NCI-H510A treated with DMSO at 0.1 percent for 48 hours (cell line): ENCODE measurements at regions not wholly inside any gene's neighbourhood (a gene's known extent, or its start where the extent isn't known, plus 50 kb on each side); places are given as distances from the start of the nearest gene placed in this dataset.

ENCODE experiments used
- DNase-seq: peaks from one replicate; lab custom pipeline; 2025; lab: John Stamatoyannopoulos, UW

DNA sequence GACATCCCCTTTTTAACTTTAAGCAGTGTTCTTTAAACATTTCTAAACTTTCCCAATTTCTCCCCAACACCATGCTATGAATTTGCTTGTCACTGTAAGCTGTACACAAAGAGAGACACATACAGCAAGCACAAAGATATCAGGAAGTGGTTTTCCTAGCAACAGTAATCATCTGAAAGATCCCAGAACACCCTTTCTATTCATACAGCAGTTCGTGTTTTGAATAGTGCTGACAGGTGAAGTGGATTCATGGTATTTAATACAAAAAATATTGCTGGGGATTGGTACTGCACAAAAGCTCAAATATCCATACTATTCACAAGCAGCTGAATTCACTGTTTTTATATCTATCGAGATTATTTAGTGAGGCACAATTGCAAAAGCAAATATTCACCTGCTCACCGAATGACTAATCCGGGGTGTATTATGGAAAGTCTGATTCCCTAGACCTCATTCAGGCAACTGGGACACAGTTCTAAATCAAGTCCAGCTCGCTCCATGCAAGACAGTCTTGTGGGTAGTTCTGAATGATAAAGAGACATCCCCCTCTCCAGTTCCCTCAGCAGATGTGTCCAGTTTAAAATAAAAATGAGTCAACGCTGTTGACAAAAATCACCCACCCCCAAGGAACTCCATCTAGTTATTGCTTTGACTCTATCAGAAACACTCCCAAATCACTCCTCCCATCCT, 107.1 kb upstream of the TSHZ2 start:
- no peak for DNase-seq

DNA sequence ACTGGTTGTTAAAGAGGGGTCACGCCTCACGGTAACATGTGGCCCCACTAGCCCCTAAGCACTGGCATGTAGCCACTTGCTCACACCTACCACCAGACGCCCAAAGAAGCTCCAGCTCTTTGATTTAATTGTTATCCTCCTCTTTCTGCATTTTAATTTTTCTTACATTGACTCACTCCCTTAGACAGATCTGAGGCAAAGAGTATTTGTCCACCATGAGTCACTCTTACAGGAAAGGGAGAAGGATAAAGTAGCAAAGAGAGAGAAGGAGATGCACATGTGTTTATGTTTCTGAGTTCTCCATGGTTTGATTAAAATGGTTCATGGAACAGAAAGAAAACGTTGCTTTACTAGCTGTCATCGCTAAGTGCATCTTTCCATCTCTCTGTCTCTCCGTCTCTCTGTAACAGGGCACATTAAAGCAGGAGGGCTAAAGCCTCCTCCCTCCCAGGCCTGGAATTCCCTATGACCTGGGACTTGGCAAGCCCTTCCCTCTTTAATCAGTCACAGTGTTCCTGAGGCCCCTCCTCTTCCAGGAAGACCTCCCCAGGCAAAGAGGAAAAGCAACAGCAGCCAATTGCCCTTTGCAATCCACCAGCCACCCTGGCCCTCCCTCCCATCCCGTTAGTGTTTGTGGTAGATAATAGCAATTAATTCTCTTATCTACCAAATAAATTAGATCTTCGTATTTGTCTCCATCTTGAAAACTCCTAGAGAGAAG, 112.8 kb upstream of the TSHZ2 start:
- no peak for DNase-seq

DNA sequence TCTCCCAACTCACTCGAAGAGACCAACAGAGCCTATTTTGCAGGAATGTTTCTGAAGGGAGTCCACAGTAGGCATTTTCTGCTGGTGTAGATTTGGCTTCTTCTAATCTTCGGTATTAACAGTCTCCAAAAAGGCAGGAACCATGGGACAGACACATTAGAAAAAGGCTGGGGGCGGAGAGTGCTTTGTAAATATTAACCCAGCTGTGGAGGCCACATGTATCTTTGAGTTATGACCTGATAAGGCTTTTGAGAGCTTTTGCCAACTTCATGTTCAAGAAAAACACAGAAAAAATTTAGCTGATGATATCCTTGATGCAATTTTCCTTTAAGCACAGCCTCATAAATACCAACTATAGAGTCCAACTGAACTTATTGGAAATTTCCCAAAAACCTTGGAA, 119.4 kb upstream of the TSHZ2 start:
- DNase-seq: peak; percentile 26

DNA sequence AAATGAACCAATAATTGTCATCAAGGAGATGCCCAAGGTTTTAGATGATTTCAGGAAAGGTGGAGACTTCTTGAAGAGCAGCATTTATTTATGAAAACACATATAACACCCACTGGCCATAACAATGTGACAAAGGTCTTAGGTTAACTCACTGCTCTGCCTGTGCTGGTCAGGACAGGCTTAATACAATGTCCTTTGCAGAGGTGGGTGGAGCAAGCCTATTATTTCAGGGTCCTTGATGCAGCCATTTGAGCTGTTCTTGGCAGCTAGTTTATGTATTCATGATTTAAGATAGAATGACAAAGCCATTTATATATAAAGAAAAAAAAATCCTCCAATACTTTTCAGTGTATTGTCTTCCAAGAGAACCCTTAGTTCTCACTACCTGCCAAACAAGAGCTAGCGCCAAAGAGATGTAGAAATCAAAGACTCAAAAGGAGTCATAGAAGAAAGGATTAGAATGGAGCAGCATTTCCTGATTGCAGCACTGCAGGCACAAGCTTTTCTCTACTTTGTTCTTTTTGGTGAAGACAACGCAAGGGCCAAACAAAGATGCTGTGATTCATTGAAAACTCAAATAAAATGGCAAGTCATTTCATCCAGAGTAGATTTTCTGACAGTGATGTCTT, 124.3 kb upstream of the TSHZ2 start:
- no peak for DNase-seq

DNA sequence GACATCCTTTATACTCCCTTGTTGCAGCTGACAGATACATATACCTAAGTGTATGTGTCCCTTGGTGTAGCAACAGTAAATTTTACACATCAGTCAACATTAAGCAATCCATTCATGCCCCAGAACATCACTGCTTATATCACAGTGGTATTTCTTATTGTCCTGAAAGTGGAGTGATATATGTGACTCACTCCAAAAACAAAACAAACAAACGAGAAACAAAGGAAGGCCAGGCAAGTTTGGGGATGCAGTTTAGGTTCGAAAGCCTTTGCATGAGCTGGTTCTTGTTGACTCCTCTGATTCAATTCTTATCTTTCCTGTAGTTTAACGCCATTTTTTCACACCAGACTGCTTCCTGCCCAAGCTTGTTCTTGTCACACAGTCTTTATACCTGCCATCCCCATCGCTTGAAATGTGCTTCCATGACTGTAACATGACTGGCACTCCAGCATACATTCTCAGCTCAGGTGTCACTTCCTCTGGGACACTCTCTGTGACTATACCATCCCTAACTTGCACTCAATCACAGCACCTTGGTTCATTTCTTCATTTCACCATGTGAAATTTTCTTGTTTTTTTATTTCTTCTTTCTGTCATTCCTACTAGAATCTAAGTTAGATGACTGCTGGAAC, 125.0 kb upstream of the TSHZ2 start:
- DNase-seq: no peak

DNA sequence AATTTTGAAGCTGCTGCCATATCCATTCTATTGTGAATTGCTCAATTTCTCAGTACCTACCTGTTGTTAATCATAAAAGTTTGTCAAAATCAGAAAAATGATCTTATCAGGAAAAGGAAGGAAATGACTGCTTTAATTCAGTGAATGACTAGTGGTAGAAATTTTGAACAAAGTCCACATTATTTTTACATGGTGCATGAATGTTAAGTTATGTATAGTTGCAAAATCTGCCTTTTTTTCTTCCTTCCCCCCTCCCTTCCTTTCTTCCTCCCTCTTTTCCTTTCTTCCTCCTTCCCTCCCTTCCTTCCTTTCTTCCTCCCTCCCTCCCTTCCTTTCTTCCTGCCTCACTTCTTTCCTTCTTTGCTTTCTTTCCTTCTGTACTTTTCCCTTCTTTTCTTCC, 127.1 kb upstream of the TSHZ2 start:
- DNase-seq: no peak

DNA sequence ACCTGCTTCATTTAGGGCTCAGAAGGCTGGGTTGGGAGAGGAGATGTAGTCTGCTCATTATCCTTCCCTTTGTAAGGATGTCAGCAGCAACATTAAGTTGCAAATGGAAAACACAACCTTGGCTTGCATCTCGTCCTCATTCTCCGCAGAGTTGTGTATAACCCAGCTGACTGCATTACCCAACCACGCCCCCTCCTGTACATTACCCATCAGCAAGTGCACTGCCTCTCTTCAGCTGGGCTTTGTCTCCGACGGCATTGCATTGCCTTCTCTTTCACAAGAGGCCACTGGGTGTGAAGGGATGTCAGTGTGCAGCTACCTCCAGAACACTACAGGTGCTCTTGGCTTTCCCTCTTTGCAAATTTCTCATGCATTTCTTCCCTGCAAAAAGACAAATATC, 128.7 kb upstream of the TSHZ2 start:
- no peak for DNase-seq

DNA sequence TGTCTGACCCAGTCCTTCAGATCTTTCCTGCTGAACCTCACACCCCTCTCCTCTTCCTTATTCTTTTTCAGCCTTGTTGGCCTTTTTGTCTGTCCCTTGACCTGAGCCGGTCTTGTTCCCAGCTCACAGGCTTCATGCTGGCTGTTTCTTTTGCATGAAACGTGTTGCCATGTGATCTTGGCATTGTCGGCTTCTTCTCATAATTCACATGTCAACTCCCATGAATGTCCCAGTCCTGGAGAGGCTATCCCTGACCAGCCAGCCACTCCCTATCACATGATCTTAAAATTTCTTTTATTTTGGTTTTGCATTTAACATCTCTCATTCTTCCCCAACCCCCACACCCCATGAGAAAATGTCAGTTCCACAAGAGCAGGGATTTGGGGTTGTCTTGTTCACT, 131.2 kb upstream of the TSHZ2 start:
- DNase-seq: no peak

DNA sequence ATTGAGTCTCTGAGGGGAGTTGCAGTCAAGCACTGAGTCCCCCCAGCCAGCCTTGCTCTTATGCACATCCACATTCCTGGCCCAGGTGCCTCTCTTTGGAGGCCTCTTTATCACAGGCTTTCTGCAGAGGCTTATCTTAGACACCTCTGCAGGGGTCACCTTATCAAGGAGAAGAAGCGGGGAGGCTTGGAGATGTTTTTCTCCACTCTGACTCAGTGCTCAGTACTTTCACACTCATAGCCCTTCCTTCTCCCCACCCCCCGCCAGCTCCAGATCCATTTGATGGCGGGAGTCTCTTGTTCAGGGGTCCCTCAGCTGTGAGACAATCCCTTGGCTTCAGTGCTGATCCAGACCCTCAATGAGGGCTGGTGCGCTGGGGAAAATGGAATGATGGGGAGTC, 132.1 kb upstream of the TSHZ2 start:
- DNase-seq: no peak

DNA sequence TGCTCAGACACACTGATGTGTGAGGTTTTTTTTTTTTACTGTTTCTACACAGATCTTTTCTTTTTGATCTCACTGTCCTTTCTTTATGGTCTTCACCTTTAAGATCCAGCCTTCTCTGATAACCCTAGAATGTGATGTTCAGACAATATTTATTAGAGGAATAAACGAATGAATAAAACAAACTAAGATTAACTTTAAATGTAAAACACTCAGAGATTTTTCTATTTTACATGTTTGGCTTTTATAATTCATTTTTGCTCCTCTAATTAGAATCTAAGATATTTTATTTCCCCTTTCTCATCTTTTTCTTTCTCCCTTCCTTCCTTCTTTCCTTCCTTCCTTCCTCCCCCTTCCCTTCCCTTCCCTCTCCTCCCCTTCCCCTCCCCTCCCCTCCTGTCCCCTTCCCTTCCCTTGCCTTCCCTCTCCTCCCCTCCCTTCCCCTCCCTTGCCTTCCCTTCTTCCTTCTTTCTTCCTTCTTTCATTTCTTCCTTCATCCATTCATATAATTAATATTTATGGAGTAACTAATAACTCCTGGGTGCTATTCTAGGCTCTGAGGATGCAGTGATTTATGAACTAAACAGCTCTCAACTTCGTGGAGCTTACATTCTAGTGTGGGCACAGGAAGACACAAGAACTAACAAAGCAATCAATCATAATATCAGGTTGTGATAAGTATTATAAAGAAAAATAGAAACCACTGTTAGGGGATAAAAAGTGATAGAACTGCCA, 133.5 kb upstream of the TSHZ2 start:
- no peak for DNase-seq

DNA sequence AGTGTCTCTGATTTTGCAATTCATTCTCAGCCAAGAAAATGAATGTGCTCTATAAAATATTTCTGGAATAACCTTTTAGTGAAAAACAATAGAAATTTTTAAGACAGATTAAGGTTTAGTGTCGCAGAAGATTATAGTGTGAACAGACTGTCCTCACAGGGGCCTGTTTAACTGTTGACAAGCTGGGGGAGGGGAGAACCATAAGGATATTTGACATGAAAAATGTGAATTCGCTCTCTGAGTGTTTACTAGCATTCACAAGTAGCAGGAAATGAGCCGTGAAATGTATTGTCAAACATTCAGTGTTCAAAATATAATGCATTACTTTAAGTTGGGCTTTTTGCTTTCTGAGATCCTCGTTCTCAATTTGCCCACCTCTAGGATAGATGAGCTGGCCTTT, 134.8 kb upstream of the TSHZ2 start:
- peak; percentile 90 for DNase-seq

DNA sequence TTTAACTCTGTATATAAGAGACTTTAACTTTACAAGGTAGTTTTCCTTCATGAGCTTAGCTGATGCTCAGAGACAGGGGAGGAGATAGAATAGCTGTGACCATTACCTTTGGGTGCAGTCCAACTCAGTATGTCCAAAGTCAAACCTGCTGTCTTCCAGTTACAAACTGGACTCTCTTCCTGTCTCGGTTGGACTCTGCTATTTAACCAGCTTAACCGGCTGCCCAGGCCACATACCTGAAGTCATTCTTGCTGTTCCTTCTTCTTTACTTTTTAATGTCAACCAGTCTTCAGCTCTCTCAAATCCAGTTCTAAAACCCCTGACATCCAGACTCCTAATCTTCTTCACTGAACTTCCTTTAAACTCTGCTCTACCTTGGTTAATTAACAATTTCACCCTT, 138.3 kb upstream of the TSHZ2 start:
- no peak for DNase-seq

DNA sequence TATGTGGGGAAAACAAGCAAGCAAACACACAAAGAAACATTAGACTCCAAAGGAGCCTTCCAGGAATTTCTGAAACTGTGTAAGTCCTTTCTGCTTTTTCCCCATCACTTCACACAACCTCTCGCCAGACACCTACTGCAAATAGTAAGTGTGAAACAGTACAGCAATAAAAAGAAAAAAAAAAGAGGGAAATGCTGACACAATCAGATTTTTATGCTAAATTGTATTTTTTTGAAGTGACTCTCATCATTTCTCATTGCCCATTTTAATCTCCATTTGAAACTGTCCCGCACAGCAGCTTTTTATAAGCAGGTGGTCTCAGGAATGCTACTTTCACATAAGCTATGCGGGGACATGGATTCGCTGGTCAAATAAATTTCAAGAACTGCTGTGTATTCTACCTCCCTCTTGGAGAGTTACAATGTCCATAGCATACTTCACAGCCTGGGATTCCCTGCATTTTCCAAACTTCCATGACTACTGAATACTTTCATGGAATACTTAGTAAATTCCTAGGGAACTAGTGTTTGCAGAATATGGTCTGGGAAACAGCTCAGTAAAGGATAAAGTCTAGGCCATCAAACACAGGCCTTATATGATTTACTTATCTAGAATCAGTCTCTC, 139.9 kb upstream of the TSHZ2 start:
- DNase-seq: no peak

DNA sequence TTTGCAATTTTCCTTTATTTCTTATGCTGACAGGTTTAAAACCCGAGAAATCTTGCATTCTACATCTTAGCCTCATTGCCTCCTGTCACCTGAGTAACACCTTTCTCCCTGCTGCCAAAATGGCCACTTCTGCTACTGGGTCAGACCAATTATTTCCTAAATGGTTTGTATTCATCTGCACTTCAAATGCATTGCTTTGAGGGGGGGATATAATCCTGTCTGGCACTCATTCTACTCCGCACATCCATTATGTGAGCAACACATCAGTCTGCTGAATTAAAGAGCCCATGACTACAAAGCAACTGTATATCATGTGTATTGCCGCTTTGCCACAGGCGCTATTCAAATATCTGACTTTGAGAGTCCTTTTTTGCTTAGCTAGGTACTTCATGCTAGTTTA, 141.6 kb upstream of the TSHZ2 start:
- no peak for DNase-seq

DNA sequence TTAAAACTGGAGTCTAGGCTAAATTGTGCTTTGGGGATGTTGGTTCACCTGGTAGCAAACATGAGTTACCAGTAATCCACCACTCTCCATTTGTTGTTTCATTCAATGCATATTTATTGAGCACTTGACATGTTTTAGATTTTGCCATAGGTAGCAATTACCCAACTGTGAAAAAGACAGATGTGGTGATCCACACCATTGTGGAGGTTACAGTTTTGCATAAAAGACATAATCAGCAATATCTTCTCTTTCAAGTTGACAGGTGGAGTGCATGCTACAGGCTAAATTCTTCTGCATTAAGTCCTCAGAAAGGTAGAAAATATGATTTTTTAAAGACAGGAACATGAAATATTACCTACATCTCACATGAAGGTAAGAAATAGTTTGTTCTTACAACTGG, 143.0 kb upstream of the TSHZ2 start:
- no peak for DNase-seq

DNA sequence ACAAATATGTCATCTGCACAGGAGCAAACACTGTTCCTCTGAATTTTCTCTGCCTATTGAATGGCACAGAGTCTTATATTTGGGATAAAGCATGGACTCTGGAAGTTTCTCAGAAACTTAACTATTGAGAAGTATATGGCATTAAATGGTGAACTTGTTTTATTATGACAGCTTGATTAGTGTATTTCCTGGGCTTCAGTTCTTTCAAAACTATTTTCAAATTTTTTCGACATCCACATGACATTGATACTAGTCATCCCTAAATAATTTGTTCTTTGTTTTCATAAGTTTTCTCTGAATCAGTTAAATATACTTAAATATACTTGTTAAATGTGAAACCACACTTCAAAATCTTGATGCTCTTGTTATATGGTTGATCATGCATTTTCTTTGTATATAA, 144.0 kb upstream of the TSHZ2 start:
- DNase-seq: no peak

DNA sequence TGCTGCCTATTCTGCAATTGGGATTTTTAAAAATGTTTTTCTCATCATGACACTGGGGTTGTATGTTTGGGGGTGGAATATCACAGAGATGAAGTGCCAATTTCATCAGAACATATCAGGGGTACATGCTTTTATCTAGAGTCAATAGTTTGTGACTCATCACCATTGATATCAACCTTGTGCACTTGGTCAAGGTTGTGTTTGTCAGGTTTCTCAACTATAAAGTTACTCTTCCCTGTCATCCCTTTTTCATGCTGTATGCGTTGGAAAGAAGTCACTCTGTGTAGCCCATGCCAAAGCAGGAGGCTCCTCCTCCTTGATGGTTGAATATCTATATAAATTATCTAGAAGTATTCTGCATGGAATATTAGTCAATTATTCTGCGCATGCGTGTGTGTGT, 145.4 kb upstream of the TSHZ2 start:
- no peak for DNase-seq

DNA sequence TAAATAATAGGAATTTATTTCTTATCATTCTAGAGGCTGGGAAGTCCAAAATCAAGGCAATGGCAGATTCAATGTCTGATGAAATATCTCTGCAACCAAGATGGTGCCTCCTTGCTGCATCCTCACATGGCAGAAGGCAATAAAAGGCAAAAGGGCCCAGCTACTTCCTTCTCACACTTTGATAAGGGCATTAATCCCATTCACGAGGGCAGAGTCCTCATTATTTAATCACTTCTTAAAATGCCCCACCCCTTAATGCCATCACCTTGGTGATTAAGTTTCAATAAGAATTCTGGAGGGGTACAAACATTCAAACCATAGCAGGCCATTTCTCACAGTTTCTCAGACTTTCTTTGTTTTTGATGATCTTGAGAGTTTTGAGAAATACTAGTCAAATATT, 145.8 kb upstream of the TSHZ2 start:
- no peak for DNase-seq

DNA sequence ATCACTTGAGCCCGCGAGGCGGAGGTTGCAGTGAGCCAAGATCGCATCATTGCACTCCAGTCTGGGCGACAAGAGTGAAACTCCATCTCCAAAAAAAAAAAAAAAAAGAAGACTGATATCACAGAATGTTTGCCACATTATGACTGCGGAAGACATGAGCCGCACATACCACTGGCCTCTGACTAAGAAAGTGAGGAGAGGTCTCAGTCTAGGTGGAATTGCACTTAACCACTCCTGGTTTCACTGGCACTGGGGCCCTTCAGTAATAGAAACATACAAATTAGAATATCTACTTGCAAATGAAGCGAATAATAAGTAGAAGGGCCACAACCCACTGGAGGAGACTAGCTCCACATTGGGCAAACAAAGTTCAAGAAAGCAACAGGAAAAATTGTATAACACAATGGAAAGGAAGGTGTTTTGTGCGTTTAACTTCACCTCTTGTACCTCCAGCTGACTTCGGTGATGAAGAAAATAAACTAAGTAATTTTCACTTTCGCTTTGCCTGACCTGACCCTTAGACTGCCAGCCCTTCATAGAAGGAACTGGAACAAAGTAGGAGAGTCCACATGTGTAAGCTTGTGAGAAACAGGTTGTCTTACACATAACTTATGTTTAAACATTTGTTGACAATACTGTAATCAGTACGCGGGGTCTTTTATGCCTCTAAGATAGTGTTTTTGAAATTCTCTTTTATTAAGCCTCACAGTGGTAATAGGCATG, 147.5 kb upstream of the TSHZ2 start:
- DNase-seq: no peak

DNA sequence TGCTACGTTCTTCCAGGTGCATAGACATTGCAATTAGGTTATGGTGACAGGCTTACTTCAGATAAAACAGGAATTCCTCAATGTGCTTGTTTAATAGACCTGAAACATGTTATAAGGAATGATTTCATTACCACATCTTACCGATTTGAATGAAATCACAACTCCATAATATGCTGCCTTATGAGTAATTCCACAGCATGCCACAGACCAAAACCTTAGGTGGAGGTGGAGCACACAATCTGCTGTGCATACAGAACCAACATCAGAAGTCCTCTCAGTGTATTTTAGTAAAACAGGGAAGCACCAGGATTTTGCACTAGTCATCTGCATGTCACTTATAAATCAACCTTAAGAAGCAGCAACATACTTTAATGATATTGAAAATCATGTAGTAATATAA, 148.9 kb upstream of the TSHZ2 start:
- DNase-seq: no peak

DNA sequence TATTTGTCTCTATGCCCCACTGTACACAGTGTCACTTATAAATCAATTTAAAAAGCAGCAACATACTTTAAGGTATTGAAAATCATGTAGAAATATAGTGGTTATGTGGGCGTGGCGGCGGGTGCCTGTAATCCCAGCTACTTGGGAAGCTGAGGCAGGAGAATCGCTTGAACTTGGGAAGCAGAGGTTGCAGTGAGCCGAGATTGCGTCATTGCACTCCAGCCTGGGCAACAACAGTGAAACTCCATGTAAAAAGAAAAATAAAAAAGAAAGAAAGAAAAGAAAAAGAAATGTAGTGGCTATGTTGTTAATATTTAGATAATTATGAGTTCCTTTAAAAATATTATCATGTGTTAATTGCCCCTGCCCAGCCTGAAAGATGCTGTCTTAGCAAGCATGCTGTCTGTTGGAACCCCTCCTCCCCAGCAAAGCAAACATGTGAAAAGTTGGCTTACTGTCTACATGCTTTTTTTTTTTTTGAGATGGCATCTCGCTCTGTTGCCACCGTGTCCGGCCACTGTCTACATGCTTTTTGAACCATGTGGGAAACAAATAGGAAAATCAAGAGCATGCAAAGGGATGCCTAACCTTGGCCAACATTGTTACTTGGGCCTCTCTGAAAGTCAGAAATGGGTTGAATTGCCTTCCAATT, 151.4 kb upstream of the TSHZ2 start:
- no peak for DNase-seq
